Right lobe of liver (tissue), 6 donors: ENCODE measurements at regions not wholly inside any gene's neighbourhood (a gene's known extent, or its start where the extent isn't known, plus 50 kb on each side); places are given as distances from the start of the nearest gene placed in this dataset.

ENCODE experiments used
- ATAC-seq, 4 donors: fragments of 200-7000 bp; cut with Tn5 transposase; one replicate each; pipeline ENCODE4 v1.9.1; 2020; ENCODE audit warnings: mild to moderate bottlenecking in 4 of 4, moderate library complexity in 4 of 4
- DNase-seq, 3 donors: peaks; one replicate each; pipeline ENCODE4 v3.0.0-alpha.2; 2020
- H3K27ac ChIP-seq, 3 donors: fragments of 200-600 bp; one replicate each; pipeline ENCODE4 v1.8.0; 2022
- H3K27me3 ChIP-seq, 2 donors: fragments of 200-600 bp; one replicate each; pipeline ENCODE4 v1.8.0; 2022
- H3K36me3 ChIP-seq, 4 donors: fragments of 200-600 bp; sonication (generic) in 1 of 4; one replicate each; pipeline versions ENCODE4 v1.5.1 to v1.8.0; 2017 to 2022; ENCODE audit warnings: control low read depth in 1 of 4
- H3K4me1 ChIP-seq, 4 donors: fragments of 200-600 bp; sonication (generic) in 1 of 4; one replicate each; pipeline versions ENCODE4 v1.5.1 to v1.8.0; 2017 to 2022; ENCODE audit warnings: control low read depth in 1 of 4
- H3K4me3 ChIP-seq, 3 donors: fragments of 200-600 bp; one replicate each; pipeline ENCODE4 v1.8.0; 2022
- H3K9me3 ChIP-seq, 4 donors: fragments of 200-600 bp; sonication (generic) in 1 of 4; one replicate each; pipeline versions ENCODE4 v1.5.1 to v1.8.0; 2017 to 2022; ENCODE audit warnings: control low read depth in 1 of 4
- CTCF ChIP-seq, 4 donors: fragments of 200-600 bp in 3 of 4; fragments of 450-650 bp in 1 of 4; IDR thresholded peaks; one replicate each; pipeline versions ENCODE4 v1.5.1 to v1.8.0; 2016 to 2022; ENCODE audit warnings: antibody characterized with exemption in 4 of 4, mild to moderate bottlenecking in 2 of 4
- POLR2A ChIP-seq: fragments of 450-650 bp; IDR thresholded peaks from one replicate; pipeline ENCODE4 v1.6.1; 2017; ENCODE audit warnings: antibody characterized with exemption, mild to moderate bottlenecking
- WGBS: methylation state at CpG from one replicate; pipeline ENCODE4 v1.1.6; 2018; ENCODE audit warnings: low coverage, low lambda C conversion rate; ENCODE audit not compliant: insufficient coverage; ENCODE audit errors: missing lambda C conversion rate; 5-methylcytosine and 5-hydroxymethylcytosine counted together
- intact Hi-C, 2 donors: fragments of 100-400 bp; cut with DNase I; formaldehyde crosslinking; loops; one replicate each; pipeline versions ENCODE4 v1.11.2 to v1.14.1; 2022
- donor health status: DM: no; HTN: yes; CAD: no.
- donor health status: DM: no; HTN: no; CAD: no.
- donor health status: DM: no; HTN: no; CAD: no.
- donor health status: DM: no; HTN: yes; CAD: no.
- donor health status: DM: no; HTN: yes; CAD: no.

DNA sequence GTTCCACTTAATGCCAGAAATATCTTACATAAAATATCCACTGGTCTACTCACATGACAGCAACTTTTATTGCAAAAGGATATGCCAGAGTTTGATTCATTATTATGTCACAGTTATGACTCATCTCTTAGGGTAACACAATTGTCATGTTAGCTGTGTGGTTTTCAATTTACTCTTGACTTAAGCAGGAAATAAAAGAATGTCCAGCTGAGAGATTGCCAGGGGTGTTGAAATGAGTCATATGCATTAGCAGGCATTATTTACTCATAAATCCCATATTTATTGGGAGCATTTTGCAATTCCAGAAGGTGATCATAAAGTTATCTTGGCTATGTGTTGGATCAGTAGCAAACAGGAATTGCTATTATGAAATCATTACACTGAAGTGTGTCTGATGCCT, 1164.6 kb upstream of the CDH18 start:
- no peaks in the 10 kb centered on the region for H3K9me3 ChIP-seq
- H3K27ac ChIP-seq, result no peak overlapping the region
- no peaks in the 10 kb centered on the region for H3K36me3 ChIP-seq
- TF ChIP-seq POLR2A (no peak), CTCF (IDR thresholded peaks at IDR 0.05) (no peak)
- no peaks in the 10 kb centered on the region for H3K4me1 ChIP-seq
- H3K27me3 ChIP-seq, result no peaks in the 10 kb centered on the region
- intact Hi-C loops, result no loop called here
- no peak for DNase-seq
- ATAC-seq, result peak in 1 of 4 donors; percentile 43
- H3K4me3 ChIP-seq, result no peak overlapping the region

DNA sequence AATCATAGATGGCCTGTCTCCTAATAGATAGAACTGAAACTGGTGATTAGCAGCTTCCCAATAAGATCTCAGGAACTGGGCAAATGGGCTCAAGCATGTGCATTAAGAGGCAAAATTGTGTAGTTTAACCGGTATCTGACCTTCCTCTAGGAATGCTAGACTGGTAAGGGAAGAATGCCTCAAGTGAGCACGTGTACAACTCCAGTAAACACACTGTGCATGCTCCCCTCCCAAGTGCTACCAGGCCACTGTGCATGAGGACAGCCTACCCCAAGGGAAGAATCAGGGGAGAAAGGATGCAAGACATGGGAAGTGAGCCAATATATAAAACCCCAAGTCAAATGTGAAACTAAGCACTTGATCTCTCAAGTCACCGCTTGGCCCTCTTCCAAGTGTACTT, 1157.4 kb upstream of the CDH18 start:
- DNase-seq, result no peak

DNA sequence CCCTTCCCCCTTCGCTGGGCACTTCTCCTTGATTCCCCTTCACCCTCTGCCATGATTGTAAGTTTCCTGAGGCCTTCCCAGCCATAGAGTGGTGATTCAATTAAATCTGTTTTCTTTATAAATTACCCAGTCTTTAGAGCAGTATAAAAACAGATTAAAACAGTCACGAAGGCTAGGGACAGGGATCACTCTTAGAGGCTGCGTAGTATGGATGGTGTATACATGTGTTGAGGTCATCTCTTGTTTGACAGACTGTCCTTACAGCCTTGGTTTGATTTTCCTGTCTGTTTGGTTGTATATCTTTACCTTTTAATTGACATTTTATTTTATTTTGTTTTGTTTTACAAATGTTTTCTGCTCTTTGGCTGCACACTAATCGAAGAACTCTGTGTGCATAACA, 1155.7 kb upstream of the CDH18 start:
- no peaks in the 10 kb centered on the region for H3K9me3 ChIP-seq
- H3K4me1 ChIP-seq, result no peaks in the 10 kb centered on the region
- no peak for ATAC-seq
- 67% methylated on average over 4 of the region's 4 CpGs for WGBS
- TF ChIP-seq CTCF (IDR thresholded peaks at IDR 0.05) (no peak), POLR2A (no peak)
- DNase-seq, result no peak
- H3K27me3 ChIP-seq, result no peaks in the 10 kb centered on the region
- no peak overlapping the region for H3K4me3 ChIP-seq
- intact Hi-C loops, result no loop called here
- H3K36me3 ChIP-seq, result no peaks in the 10 kb centered on the region
- H3K27ac ChIP-seq, result no peak overlapping the region

More for the DNA sequence above, 1157.4 kb upstream of the CDH18 start:
- no peak overlapping the region for H3K4me3 ChIP-seq
- H3K27ac ChIP-seq, result no peak overlapping the region
- intact Hi-C loops, result no loop called here
- H3K9me3 ChIP-seq, result no peaks in the 10 kb centered on the region
- 26% methylated on average over 3 of the region's 3 CpGs for WGBS
- TF ChIP-seq POLR2A, result no peak
- H3K36me3 ChIP-seq, result no peaks in the 10 kb centered on the region
- H3K4me1 ChIP-seq, result no peaks in the 10 kb centered on the region
- H3K27me3 ChIP-seq, result no peaks in the 10 kb centered on the region
- ATAC-seq, result no peak

GRCh38 chr5:21142791-21143190, 1154.8 kb upstream of the CDH18 start:
- Histone ChIP-seq H3K27ac (no peak overlapping the region), H3K4me3 (no peak overlapping the region), H3K9me3 (no peaks in the 10 kb centered on the region), H3K4me1 (no peaks in the 10 kb centered on the region), H3K27me3 (no peaks in the 10 kb centered on the region), H3K36me3 (no peaks in the 10 kb centered on the region)
- ATAC-seq (peak in 1 of 4 donors; percentile 18), DNase-seq (no peak)
- WGBS, result 94% methylated on average over 5 of the region's 9 CpGs
- no peak for TF ChIP-seq CTCF (IDR thresholded peaks at IDR 0.05)
- TF ChIP-seq POLR2A, result no peak
- intact Hi-C loops, result no loop called here

GRCh38 chr5:21140987-21141386, 1153.0 kb upstream of the CDH18 start:
- 82% methylated on average over 13 of the region's 13 CpGs for WGBS
- DNase-seq (no peak), ATAC-seq (no peak)
- Histone ChIP-seq H3K4me3 (no peak overlapping the region), H3K27me3 (no peaks in the 10 kb centered on the region), H3K27ac (no peak overlapping the region), H3K36me3 (no peaks in the 10 kb centered on the region), H3K4me1 (no peaks in the 10 kb centered on the region), H3K9me3 (no peaks in the 10 kb centered on the region)
- TF ChIP-seq POLR2A, result no peak
- intact Hi-C loops, result no loop called here

- no peaks in the 10 kb centered on the region for H3K4me1 ChIP-seq
- H3K9me3 ChIP-seq, result no peaks in the 10 kb centered on the region
- H3K4me3 ChIP-seq, result no peak overlapping the region
- no peak for DNase-seq
- no peak for ATAC-seq
- no peaks in the 10 kb centered on the region for H3K36me3 ChIP-seq
- no peak overlapping the region for H3K27ac ChIP-seq
- no peaks in the 10 kb centered on the region for H3K27me3 ChIP-seq
- intact Hi-C loops, result no loop called here
- TF ChIP-seq POLR2A, result no peak
Observed at GRCh38 chr5:21126236-21126635, 1138.2 kb upstream of the CDH18 start.
